Stomach (tissue), 4 donors: ENCODE measurements at regions not wholly inside any gene's neighbourhood (a gene's known extent, or its start where the extent isn't known, plus 50 kb on each side); places are given as distances from the start of the nearest gene placed in this dataset.

Experiments
- CTCF ChIP-seq, 7 experiments: fragments of 450-650 bp in 4 of 7; fragments of 200-600 bp in 3 of 7; sonication (generic) in 3 of 7; IDR thresholded peaks; one replicate each; pipeline ENCODE4 v1.5.1; 2016 to 2019; ENCODE audit warnings: antibody characterized with exemption in 7 of 7, control low read depth in 2 of 7, mild to moderate bottlenecking in 1 of 7
- POLR2A ChIP-seq, 4 donors: fragments of 450-650 bp; IDR thresholded peaks; one replicate each; pipeline ENCODE4 v1.6.1; 2016; ENCODE audit warnings: antibody characterized with exemption in 4 of 4, control low read depth in 2 of 4, mild to moderate bottlenecking in 1 of 4, moderate library complexity in 1 of 4

DNA sequence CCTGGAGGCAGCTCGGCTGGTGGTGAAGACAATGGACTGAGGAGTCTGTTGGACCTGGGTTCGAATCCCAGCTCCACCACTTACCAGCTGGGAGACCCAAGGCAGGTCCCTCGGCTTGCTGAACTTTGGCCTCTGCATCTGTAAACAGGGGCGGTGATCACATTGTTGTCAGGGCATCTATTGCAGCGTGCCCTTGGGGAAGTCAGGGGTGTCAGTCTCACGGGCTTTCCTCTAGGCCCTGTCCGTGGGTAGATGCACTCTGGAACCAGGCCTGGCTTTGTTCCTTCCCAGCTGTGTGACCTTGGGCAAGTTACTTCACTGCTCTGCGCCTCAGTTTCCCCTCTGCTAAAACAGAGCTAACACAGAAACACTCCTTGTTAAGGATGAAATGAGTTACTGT, 68.8 kb upstream of the SLC6A6 start:
- TF ChIP-seq CTCF (IDR thresholded peaks at IDR 0.05) = no peak
- TF ChIP-seq POLR2A (IDR thresholded peaks at IDR 0.05) = no peak
